Fibroblast of skin of back (primary cell): ENCODE measurements at regions not wholly inside any gene's neighbourhood (a gene's known extent, or its start where the extent isn't known, plus 50 kb on each side); places are given as distances from the start of the nearest gene placed in this dataset.

Experiments used
- DNase-seq: peaks from one replicate; pipeline ENCODE4 v3.0.0-alpha.2; 2013

- DNase-seq = peak; percentile 95
These were observed 349.8 kb downstream of the TNS1 start for GRCh38 chr2:217652761-217653639.

- peak; percentile 70 for DNase-seq
These were observed 352.0 kb downstream of the TNS1 start for GRCh38 chr2:217650716-217651360.

- no peak for DNase-seq
These were observed 352.6 kb downstream of the TNS1 start for GRCh38 chr2:217650229-217650628.

- DNase-seq = no peak
These were observed 354.9 kb downstream of the TNS1 start for GRCh38 chr2:217647925-217648324.

GRCh38 chr2:217647226-217647625 is 355.6 kb downstream of the TNS1 start:
- no peak for DNase-seq

GRCh38 chr2:217645896-217646295 is 356.9 kb downstream of the TNS1 start:
- peak; percentile 82 for DNase-seq

- DNase-seq = no peak
These were observed 358.9 kb downstream of the TNS1 start for GRCh38 chr2:217643789-217644301.

- DNase-seq = no peak
These were observed 359.9 kb downstream of the TNS1 start for GRCh38 chr2:217642944-217643343.

GRCh38 chr2:217641960-217642359 is 360.8 kb downstream of the TNS1 start:
- no peak for DNase-seq

- DNase-seq = no peak
These were observed 363.3 kb downstream of the TNS1 start for GRCh38 chr2:217639481-217639880.

- no peak for DNase-seq
These were observed 364.3 kb downstream of the TNS1 start for GRCh38 chr2:217638533-217638932.

GRCh38 chr2:217638031-217638430 is 364.8 kb downstream of the TNS1 start:
- DNase-seq = peak; percentile 26

- no peak for DNase-seq
These were observed 365.7 kb downstream of the TNS1 start for GRCh38 chr2:217636991-217637561.

GRCh38 chr2:217636578-217636977 is 366.2 kb downstream of the TNS1 start:
- no peak for DNase-seq

GRCh38 chr2:217634871-217635270 is 367.9 kb downstream of the TNS1 start:
- DNase-seq = peak; percentile 70

- DNase-seq = no peak
These were observed 370.8 kb downstream of the TNS1 start for GRCh38 chr2:217632043-217632442.

GRCh38 chr2:217631115-217631514 is 371.7 kb downstream of the TNS1 start:
- no peak for DNase-seq

- DNase-seq = no peak
These were observed 373.4 kb downstream of the TNS1 start for GRCh38 chr2:217629347-217629746.

- no peak for DNase-seq
These were observed 374.7 kb downstream of the TNS1 start for GRCh38 chr2:217628061-217628460.

- no peak for DNase-seq
These were observed 375.9 kb downstream of the TNS1 start for GRCh38 chr2:217626926-217627325.

GRCh38 chr2:217625557-217626169 is 377.1 kb downstream of the TNS1 start:
- DNase-seq = peak; percentile 20

GRCh38 chr2:217623281-217623912 is 379.4 kb downstream of the TNS1 start:
- DNase-seq = no peak
